GM19043 (cell line): ENCODE measurements at regions not wholly inside any gene's neighbourhood (a gene's known extent, or its start where the extent isn't known, plus 50 kb on each side); places are given as distances from the start of the nearest gene placed in this dataset.
"Not testable (repeated sequence)": the region's sequence is repeated elsewhere in the genome, so short reads cannot be mapped to it uniquely, and the experiment has no call there.

ENCODE experiments used
- ATAC-seq: cut with Tn5 transposase; IDR thresholded peaks from one replicate; pipeline ENCODE4 v1.9.1; 2021; ENCODE audit warnings: low read depth; ENCODE audit not compliant: unreplicated experiment

DNA sequence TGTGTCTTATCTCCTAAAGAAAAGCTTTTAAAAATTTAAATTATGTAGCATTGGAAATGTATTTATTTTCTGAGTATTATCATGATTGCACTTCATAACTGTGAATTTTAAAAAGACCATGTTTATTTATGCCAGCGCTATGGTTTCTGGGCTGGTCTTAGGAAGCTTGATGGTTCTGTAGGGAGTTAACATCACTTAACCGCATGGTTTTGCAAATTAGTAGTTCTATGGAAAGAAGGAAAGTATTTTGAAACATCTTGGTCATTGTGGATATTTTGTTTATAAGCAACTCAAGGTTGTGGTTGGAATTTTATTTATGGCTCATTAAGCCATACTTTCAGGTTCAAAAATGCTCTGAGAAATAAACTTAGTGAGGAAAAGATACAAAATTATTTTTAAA lies 549.4 kb downstream of the STK39 start:
- no peak for ATAC-seq

DNA sequence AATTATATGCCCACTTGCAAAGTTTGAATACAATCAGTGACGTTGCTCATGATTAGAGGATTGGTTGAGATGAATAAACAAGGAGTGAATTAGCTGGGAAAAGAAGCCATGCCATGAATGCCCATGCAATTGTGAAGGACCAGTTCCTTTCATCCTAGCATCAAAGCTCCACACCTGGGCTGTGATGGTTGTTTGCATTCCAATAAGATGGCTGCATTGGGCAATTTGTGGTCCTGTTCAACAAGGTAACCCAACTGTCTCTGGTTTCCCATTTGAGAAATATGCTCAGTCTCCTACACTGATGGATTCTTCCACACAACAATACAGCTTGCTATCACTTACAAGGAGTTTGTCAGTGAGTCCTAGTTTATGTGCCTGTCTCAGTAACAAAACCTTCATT lies 550.2 kb downstream of the STK39 start:
- no peak for ATAC-seq

DNA sequence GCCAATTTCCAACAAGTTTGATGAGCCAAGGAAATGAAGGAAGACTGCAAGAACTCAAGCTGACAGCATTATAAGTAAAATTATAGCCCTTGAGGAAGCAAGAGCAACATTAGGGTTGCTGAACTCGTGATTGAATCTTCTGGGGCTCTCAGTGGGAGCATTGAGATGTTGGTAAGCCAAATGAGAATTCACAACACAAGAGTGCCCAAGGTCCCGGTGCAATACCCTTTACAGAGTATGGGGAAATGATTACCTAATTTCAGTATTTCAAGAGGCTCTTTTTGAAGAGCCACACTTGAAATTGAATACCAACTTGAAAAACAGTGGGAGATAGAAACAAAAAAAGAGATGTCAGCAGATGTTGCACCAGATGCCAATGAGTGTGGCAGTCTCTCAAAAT lies 554.5 kb downstream of the STK39 start:
- ATAC-seq: no peak

DNA sequence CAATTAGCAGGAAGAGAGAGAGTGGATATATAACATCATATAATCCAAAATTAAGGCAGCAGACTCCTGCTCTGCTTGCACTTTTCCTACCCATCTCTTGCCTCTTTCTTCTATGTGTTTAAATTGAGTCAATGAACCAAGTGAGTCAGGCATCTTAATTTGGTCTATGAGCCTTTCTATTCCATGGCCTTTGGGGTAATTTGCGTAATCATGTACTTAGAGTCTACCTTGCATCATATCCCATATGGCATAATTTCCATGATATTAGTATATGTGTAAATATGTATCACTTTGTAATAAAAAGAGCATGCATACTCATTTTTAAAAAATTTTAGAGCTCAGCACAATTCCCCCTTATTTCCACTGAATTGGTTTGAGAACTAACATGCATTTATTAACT lies 555.2 kb downstream of the STK39 start:
- no peak for ATAC-seq

DNA sequence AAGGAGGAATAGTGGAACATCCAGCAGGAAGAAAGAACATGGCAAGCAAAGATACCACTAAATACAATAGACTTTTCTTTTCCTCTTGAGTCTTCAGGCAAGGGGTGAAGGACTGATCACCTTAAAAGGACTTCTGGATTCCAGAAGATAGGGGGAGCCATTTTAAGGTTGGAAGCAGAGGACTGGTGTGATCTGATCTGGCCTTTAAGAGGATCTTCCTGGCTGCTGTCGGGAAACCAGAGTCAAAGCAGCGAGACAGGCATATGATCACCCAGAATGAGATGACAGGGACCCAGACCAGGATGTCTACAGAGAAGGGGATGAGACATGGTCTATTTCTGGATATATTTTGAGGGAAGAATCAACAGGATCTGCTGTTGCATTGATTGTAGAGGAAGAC lies 558.0 kb downstream of the STK39 start:
- ATAC-seq: no peak

DNA sequence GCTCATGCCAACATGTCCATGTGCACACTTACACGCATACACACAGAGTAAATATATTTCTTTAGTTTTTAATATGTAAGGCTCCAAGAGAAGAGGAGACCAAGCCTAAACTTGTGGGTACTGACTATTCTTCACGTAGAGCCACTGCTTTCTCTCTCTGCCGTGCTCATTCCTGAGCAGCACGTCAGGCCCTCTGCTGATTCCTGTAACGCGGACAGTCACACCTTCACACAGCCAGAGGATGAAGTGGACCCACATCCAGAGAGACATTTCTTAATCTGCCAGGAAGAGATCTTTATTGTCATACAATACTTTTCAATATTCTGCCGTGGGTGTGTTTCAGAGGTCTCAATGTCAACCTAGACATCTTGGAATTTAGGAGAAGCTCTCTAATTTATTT lies 560.7 kb downstream of the STK39 start:
- no peak for ATAC-seq

DNA sequence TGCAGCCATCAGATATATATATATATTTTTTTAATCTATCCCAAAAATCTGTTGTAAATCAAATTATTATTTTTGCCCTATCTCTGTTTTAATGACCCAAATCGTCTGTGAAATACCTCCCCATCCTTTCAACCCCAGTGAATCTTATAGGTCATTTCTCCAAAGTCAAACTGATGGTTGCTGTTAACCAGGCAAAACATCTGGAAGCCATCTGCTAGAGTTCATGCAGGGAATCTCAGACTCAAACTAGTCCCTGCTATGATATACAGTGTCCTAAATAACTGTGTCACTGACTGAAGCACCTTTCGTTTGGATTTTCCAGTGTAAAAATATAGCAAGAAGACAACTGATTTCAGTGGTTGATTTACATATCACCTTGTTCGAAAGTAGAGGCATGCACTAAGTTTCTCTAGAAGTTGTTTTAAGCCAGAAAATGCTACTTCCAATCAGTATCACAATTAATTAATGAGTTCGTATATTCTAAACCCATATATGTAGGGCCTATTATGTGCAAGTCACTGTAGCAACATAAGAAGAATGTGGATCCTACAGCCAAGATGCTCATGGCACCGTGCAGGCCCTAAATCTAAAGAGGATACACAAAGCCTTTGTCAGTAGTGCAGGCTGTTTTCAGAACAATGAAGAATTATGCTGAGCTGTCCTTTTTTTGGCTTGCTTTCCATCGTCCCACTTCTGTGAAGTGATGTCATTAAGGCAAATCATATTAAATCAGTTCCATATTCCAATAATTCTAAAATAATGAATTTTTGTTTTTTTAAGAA lies 566.0 kb downstream of the STK39 start:
- ATAC-seq: no peak

DNA sequence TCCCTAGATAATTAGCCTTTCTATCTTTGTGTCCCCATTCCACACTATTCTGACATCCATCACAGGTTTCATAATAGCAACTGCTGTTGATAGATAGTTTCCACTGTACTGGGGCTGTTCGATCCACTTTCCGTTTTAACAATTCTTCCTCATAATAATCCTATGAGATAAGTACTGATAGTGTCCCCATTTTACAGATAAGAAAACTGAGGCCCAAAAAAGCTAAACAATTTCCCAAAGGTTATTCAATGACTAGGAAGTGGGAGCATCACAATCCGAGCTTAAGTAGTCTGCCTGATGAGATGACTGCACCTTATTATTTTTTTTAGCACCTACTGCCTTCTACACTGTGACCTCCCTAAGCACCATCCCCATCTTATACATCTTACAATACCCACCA lies 569.2 kb downstream of the STK39 start:
- ATAC-seq: no peak

DNA sequence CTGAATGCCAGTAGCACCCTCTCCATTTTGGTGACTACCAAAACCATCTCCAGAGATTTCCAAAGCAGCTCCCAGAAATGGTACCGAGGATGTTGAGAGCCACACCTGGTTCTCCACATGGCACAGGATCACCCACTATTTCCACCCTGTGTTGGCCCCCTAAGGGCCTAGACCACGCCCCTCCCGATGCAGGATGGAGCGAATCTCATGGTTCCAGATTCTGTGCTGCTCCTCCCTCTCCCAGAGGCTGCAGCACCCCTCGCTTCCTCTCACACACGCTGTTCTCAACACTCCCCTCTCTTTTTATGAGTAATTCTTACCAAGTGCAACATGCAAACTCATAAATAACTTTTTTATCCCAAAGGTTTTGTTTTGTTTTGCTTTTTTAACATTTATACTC lies 571.5 kb downstream of the STK39 start:
- no peak for ATAC-seq

DNA sequence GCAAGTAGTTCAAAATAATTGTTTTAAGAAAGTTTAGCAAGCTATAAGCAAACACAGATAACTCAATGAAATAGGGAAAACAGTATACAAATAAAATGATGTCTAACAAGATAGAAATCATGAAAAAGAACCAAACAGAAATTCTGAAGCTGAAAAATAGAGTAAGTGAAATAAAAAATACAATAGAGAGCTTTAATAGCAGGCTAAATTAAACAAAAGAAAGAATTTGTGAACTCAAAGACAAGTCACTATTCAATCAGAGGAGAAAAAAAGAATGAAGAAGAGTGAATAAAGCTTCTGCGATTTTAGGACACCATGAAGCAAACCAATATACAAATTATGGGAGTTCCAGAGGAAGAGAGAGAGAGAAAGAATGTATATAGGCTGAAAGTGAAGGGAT lies 576.8 kb downstream of the STK39 start:
- no peak for ATAC-seq

DNA sequence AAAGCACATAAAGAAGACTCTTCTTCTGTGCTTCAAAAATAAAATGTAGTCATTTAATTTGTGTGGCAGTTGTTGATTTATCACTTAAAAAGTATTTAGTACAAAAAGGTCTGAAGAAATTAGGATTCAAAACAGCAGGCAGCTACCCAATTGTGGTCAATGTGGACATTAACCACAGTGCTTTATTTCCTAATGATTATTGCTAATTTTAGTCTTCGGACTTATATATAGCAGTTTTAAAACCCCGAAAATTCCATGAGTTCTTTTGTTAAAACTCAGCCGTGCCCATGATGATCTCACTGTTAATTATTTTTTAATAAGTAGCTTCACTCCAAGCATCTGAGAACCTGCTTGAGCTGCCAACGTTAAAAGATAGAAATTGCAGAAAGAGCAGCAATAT lies 594.3 kb downstream of the STK39 start:
- no peak for ATAC-seq

DNA sequence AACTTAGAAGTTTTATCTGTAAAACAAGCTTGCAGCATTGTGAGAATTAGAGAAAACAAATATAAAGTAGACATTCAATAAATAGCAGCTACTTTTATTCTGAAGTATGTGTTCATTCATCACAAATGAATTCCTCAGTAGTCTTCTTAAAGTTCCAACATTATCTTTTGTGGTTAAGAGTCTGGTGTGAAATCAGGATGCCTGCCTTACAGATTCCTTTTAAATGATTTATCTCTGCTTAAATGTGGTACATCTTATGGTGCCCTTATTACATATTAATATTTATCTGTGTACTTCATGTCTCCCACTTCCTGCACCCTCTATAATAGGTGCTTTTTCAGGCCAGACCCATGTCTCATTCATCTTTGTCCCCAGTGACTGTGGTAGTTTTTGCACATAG lies 595.0 kb downstream of the STK39 start:
- no peak for ATAC-seq

DNA sequence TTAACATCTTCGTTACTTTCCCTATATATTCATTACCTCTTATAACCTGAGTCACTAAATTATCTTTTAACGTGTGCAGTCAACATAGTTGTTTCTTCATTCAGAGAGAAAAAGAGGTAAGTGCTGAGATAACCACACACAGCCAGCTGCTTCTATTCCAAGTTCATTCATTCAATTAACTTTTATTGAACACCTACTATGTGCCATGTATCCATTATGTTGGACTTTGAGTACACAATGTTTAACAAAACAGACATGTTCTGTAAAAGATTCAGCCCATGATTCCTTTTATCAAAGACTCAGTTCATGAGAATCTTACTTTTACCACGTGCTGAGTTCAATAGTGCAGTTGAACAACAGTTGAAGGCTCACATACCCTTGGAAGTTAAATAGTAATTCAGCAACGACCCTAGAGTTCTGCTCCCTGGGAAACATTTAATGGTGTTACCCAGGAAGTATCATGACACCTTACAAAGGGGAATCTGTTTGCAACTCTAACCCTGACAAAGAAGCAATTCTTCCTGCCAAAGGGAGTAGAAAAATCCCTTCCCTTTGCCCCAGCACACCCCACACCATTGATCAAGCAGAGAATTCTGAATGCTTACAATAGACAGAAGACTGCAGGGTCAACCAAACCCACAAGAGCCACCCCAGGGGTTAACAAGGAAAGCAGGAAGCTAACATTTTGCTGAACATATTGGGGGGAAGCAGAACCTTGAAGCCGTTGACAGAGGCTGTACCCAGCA lies 595.8 kb downstream of the STK39 start:
- ATAC-seq: no peak

DNA sequence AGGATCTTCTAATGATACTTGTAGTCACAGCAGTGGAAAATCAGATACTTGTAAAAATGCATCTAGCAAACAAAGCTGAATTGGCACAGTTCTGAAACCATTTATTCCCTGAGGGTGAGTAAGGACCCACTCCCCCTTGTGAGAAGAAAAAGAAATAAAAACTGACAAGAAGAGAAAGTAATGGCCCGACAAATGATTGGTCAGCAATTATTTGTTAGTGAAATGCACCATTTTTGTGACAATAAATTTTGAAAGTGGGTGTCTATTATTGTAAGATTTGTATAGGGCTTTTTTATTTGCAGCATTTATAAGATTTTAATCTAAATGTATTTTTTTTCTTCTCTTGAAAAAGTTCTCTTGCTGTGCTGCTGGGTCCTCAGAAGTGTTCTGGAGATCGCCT lies 600.8 kb downstream of the STK39 start:
- ATAC-seq: no peak

DNA sequence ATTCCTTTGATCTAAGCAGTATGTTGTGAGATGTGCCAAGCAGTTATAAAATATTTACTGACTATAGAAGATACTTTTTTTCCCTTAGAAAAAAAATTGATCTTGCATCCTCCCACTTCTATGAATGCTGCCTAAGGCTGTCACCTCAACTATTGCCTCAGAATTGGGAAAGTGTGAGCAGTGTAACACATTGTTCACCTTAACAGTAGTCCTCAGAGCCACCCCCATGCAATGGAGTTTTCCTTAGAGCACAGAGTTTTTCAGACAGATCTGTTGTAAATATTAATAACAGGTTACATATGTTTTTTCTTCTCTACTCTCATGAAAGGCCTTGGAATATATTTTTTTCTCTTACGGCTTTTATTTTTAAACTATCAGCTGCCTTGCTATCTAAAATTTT lies 607.3 kb downstream of the STK39 start:
- ATAC-seq: no peak

DNA sequence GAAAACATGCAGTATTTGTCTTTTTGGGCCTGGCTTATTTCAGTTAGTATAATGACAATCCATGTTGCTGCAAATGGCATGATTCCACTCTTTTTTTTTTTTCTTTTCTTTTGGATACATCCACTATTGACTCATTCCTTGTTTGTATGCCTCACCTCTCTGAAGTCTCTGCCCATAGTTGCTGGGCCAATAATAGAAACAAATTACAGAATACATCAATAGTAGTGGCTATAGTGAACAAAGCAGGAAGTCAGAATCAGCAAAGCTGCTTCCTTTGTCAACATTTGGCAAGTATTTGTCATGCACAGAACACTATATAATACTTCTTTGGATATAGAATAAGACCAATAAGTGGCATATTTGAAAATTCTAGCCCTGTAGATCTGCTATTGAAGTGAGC lies 609.7 kb downstream of the STK39 start:
- no peak for ATAC-seq

DNA sequence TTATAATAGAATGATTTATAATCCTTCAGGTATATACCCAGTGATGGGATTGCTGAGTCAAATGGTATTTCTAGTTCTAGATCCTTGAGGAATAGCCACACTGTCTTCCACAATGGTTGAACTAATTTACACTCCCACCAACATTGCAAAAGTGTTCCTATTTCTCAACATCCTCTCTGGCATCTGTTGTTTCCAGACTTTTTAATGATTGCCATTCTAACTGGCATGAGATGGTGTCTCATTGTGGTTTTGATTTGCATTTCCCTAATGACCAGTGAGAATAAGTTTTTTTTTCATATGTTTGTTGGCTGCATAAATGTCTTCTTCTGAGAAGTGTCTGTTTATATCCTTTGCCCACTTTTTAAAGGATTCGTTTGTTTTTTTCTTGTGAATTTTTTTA lies 615.1 kb downstream of the STK39 start:
- not testable (repeated sequence) for ATAC-seq

DNA sequence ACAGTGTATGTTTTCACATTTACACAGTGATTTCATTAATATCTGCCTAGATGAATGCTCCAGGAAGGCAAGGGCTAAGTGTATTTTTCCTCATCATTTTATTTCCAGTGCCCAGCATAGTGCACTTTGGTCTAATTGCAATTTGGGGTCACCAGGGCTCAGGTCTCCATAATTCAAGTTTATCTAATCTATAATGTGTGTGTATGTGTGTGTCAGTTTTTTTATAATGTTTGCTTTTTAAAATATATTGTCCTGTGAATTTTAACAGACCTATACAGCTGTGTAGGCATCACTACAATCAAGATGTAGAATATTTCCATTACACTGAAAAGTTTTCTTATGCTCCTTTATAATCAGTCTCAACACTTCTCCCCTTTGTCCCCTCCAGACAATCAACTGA lies 620.4 kb downstream of the STK39 start:
- ATAC-seq: no peak

DNA sequence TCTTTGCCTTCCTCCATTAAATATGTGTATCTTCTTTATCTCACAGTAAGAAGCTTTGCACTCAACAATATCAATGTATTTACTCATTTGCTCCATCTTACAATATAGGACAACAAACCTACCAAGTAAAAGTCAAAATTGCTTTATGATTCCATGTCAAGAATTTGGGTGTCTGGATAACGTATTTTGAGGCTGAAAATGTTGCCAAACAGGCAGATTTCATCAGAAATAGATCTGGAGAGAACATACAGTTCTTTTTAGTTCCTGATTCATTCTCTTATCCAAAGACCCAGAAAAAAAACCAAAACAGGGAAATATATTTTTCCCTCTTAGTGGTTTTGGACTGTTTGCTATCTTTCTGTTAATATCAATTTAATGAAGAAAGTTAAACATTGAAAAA lies 621.1 kb downstream of the STK39 start:
- ATAC-seq: no peak

DNA sequence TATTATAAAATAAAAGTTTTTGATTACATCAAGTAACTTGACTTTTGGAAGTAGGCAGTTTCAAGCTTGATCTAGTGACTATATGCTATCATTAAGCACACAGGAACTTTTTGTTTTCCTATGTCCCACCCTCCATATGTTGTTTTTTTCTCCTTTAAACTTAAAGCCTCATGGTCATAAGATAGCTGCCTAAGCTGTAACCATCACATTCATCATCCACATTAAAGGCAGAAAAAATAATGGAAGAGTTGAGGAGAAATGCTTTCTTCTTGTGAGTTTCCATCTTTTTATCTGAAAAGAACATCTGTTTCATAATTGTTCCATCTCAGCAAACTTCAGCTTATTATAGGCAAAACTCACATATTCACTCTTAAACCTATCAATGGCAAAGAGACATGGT lies 630.4 kb downstream of the STK39 start:
- no peak for ATAC-seq

DNA sequence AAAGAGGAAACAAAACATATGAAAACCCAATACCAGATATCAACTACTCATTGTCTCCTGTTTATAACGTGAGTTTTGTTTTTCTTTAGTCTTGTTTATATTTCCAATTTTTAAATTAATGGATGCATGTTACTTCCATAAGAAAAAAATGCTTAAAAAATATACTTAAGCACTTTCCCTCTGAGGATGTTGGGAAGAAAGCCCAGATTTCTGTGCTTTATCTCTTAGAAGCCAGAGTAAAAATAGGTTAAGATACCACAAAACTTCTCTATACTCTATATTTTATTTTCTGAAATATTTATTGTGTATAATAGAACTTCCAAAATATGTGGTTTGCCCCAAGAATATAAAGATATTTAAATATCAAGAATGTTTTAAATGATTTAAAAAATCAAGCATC lies 633.9 kb downstream of the STK39 start:
- ATAC-seq: no peak

DNA sequence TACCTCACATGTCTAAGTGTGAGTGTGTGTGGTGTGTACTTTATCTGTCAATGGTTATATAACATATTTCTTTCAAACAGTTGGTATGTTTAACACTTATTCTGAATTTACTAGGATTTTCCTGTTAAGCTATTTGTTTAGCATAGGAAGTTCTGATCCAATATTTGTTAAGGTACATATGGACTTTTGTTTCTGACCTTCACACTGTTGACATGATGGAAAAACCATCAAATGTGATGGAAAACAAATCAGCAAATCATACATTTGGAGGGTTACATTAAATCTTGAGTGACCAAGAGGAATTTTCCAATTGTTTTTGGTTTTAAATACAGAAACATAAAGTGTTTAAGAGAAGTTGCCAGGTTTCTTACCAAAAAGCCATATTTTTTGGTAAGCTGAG lies 638.9 kb downstream of the STK39 start:
- no peak for ATAC-seq
